Mesenchymal stem cell (in vitro differentiated cells and primary cell): ENCODE measurements at regions not wholly inside any gene's neighbourhood (a gene's known extent, or its start where the extent isn't known, plus 50 kb on each side); places are given as distances from the start of the nearest gene placed in this dataset.

Source experiments
- DNase-seq: peaks from one replicate; pipeline ENCODE4 v3.0.0-alpha.2; 2013
- H2AFZ ChIP-seq: one replicate; pipeline ENCODE4 v1.6.1; 2013; ENCODE audit warnings: low read depth, mild to moderate bottlenecking, control low read depth, inconsistent platforms, low read length, moderate library complexity
- H2AK5ac ChIP-seq: 2 replicates; pipeline ENCODE4 v1.6.1; 2013; ENCODE audit warnings: low read length, moderate library complexity, mild to moderate bottlenecking, inconsistent platforms; ENCODE audit not compliant: severe bottlenecking
- H2BK120ac ChIP-seq: one replicate; pipeline ENCODE4 v1.6.1; 2013; ENCODE audit warnings: low read depth, mild to moderate bottlenecking, inconsistent platforms, low read length, moderate library complexity
- H2BK12ac ChIP-seq, 2 experiments: one replicate each; pipeline ENCODE4 v1.6.1; 2013; ENCODE audit warnings: inconsistent platforms in 2 of 2, low read length in 2 of 2, mild to moderate bottlenecking in 2 of 2, moderate library complexity in 2 of 2, control low read depth in 1 of 2
- H2BK15ac ChIP-seq: one replicate; pipeline ENCODE4 v1.6.1; 2013; ENCODE audit warnings: mild to moderate bottlenecking, low read depth, inconsistent platforms; ENCODE audit not compliant: poor library complexity, severe bottlenecking
- H2BK5ac ChIP-seq: 2 replicates; pipeline ENCODE4 v1.6.1; 2013; ENCODE audit warnings: low read depth, mild to moderate bottlenecking, low read length, control low read depth, inconsistent platforms; ENCODE audit not compliant: poor library complexity, severe bottlenecking
- H3K14ac ChIP-seq, 2 experiments: one replicate each; pipeline ENCODE4 v1.6.1; 2013; ENCODE audit warnings: inconsistent platforms in 2 of 2, low read length in 2 of 2, control low read depth in 1 of 2, mild to moderate bottlenecking in 1 of 2, moderate library complexity in 1 of 2
- H3K18ac ChIP-seq, 2 experiments: one replicate each; pipeline ENCODE4 v1.6.1; 2013; ENCODE audit warnings: inconsistent platforms in 2 of 2, low read length in 2 of 2, control low read depth in 1 of 2, low read depth in 1 of 2, mild to moderate bottlenecking in 1 of 2
- H3K23ac ChIP-seq, 2 experiments: one replicate each; pipeline ENCODE4 v1.6.1; 2013; ENCODE audit warnings: inconsistent platforms in 2 of 2, low read length in 2 of 2, mild to moderate bottlenecking in 2 of 2, moderate library complexity in 2 of 2, control low read depth in 1 of 2
- H3K27ac ChIP-seq: 2 replicates; pipeline ENCODE4 v1.5.1; 2013; ENCODE audit warnings: mild to moderate bottlenecking, moderate library complexity, low read length, control low read depth, inconsistent platforms; ENCODE audit not compliant: poor library complexity, severe bottlenecking
- H3K27me3 ChIP-seq, 2 experiments: 2 replicates each; pipeline versions ENCODE4 v1.6.1 to v1.7.0; 2013; ENCODE audit warnings: low read length in 2 of 2, mild to moderate bottlenecking in 2 of 2, moderate library complexity in 2 of 2, control low read depth in 1 of 2, inconsistent platforms in 1 of 2; ENCODE audit not compliant: control insufficient read depth in 1 of 2, insufficient read depth in 1 of 2
- H3K36me3 ChIP-seq, 2 experiments: 2 replicates each; pipeline versions ENCODE4 v1.6.1 to v1.7.0; 2013; ENCODE audit warnings: low read length in 2 of 2, control low read depth in 1 of 2, inconsistent platforms in 1 of 2, low read depth in 1 of 2, mild to moderate bottlenecking in 1 of 2; ENCODE audit not compliant: insufficient read depth in 2 of 2, control insufficient read depth in 1 of 2
- H3K4ac ChIP-seq, 2 experiments: one replicate each; pipeline ENCODE4 v1.6.1; 2013; ENCODE audit warnings: inconsistent platforms in 2 of 2, low read length in 2 of 2, mild to moderate bottlenecking in 2 of 2, moderate library complexity in 2 of 2, control low read depth in 1 of 2, low read depth in 1 of 2
- H3K4me1 ChIP-seq: 2 replicates; pipeline ENCODE4 v1.6.1; 2013; ENCODE audit warnings: low read depth, low read length, control low read depth; ENCODE audit not compliant: control insufficient read depth, insufficient read depth
- H3K4me2 ChIP-seq: 2 replicates; pipeline ENCODE4 v1.6.1; 2013; ENCODE audit warnings: low read length, mild to moderate bottlenecking, inconsistent platforms; ENCODE audit not compliant: poor library complexity, severe bottlenecking
- H3K4me3 ChIP-seq, 2 experiments: 2 replicates each; pipeline versions ENCODE4 v1.5.1 to v1.7.0; 2013; ENCODE audit warnings: low read length in 2 of 2, mild to moderate bottlenecking in 2 of 2, control low read depth in 1 of 2, low read depth in 1 of 2; ENCODE audit not compliant: insufficient read depth in 1 of 2
- H3K79me1 ChIP-seq: replicated peaks from 2 replicates; pipeline ENCODE4 v1.6.1; 2013; ENCODE audit warnings: mild to moderate bottlenecking, control low read depth, low read length, inconsistent platforms; ENCODE audit not compliant: poor library complexity, severe bottlenecking
- H3K9ac ChIP-seq: 2 replicates; pipeline ENCODE4 v1.7.0; 2013; ENCODE audit warnings: mild to moderate bottlenecking, low read length, moderate library complexity
- H3K9me3 ChIP-seq: 2 replicates; pipeline ENCODE4 v1.7.0; 2013; ENCODE audit warnings: mild to moderate bottlenecking, low read length; ENCODE audit not compliant: control insufficient read depth
- H4K8ac ChIP-seq: one replicate; pipeline ENCODE4 v1.6.1; 2013; ENCODE audit warnings: inconsistent platforms, mild to moderate bottlenecking, low read length, moderate library complexity
- H4K91ac ChIP-seq: one replicate; pipeline ENCODE4 v1.6.1; 2013; ENCODE audit warnings: mild to moderate bottlenecking, low read length, inconsistent platforms
- WGBS: methylation state at CpG from one replicate; pipeline ENCODE4 v1.1.7; 2013; ENCODE audit warnings: mixed read lengths; 5-methylcytosine and 5-hydroxymethylcytosine counted together

DNA sequence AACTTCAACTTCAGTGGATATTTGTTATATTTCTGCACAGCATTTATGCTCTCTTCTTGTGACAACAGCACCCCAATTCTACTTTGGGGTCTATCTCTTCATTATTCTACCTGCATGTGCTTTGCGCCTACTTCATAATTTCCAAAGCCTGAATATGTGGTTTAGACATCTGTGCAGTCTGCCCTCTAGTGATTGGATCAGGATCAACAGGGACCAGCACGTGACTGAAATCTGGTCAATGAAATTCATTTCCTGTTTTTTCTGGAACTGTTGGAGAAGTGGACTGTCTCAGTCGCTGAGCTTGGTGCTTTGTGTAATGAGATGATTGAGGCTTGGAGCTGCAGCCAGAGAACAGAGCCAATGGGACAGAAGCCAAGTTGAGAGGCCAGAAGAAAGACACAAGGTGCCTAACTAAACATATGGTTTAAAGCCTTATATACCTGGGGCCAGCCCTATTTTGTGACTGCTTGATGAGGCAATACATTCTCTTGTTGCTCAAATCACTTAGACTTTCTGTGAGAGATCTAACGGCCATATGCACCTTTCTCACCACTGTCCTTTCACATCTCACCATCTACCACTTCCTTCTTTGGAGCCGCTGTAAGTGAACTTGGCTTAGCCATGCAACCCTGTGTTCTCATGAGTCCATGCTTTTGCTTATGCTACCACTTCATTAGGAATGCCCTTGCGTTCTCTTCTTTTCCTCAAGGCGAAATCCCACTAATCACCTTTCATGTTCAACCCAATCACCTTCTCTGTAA is 68.8 kb upstream of the PPP2R2B start:
- Histone ChIP-seq H2BK120ac (no peak overlapping the region), H3K4ac (no peak overlapping the region), H3K27me3 (peaks cover 0 to 2% of the 10 kb centered on the region in 2 experiments), H4K8ac (no peak overlapping the region), H3K4me2 (no peak overlapping the region), H2BK12ac (no peak overlapping the region), H3K36me3 (no peaks in the 10 kb centered on the region), H3K14ac (no peak overlapping the region), H2BK5ac (no peak overlapping the region), H2BK15ac (no peak overlapping the region), H4K91ac (no peak overlapping the region), H3K27ac (no peak overlapping the region), H3K4me3 (no peak overlapping the region), H3K4me1 (no peaks in the 10 kb centered on the region), H3K9me3 (no peaks in the 10 kb centered on the region), H2AFZ (no peak overlapping the region), H3K23ac (no peak overlapping the region), H3K9ac (no peak overlapping the region), H3K79me1 (no peaks in the 10 kb centered on the region), H2AK5ac (no peak overlapping the region), H3K18ac (no peak overlapping the region)
- DNase-seq: peak; percentile 8
- 75% methylated on average over 7 of the region's 7 CpGs for WGBS

DNA sequence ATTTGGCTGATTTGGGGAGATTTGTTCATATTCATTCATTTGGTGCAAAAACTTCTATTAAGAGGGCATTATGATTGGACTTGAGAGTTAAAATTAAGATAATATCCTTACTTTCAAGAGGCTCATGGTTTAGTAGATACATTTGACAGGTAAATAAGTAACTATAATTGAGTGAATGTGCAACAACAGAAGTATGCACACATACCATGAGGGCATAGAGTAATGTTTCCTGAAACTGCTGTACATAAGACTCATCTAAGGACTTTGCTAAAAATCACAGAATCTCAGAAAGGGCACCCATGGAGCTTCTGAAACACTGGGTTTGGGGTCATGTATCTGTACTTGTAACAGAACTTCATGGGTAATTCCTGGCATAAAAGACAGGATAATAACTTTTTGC is 70.1 kb upstream of the PPP2R2B start:
- Histone ChIP-seq H3K23ac (no peak overlapping the region), H3K4me2 (no peak overlapping the region), H3K79me1 (no peaks in the 10 kb centered on the region), H3K27me3 (peaks cover 0 to 4% of the 10 kb centered on the region in 2 experiments), H2AK5ac (no peak overlapping the region), H2BK12ac (no peak overlapping the region), H2AFZ (no peak overlapping the region), H3K9ac (no peak overlapping the region), H2BK5ac (no peak overlapping the region), H2BK120ac (no peak overlapping the region), H3K36me3 (no peaks in the 10 kb centered on the region), H2BK15ac (no peak overlapping the region), H4K91ac (no peak overlapping the region), H3K18ac (no peak overlapping the region), H3K14ac (no peak overlapping the region), H3K4ac (no peak overlapping the region), H3K4me1 (no peaks in the 10 kb centered on the region), H3K27ac (peak overlapping the region; percentile 83), H4K8ac (no peak overlapping the region), H3K4me3 (no peak overlapping the region), H3K9me3 (no peaks in the 10 kb centered on the region)
- DNase-seq: no peak

DNA sequence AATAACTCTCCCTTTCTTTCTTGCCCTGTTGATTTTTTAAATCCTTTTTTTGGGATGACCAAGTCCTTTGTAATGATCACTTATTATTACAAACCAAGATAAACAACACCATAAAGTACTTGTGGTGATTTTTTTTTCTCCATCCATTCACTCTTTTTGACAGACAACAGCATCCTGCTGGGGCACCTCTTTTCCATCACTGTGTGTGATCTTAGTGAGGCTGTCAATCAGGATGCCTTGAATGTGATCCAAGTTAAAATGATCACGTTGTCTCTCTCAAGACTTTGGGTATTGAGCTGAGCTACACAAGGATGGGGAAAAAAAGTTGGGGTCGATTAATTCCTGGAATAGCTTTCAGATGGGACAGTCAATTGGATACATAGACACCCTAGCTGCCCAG is 73.6 kb upstream of the PPP2R2B start:
- no peak overlapping the region for H2AFZ ChIP-seq
- no peak for DNase-seq
- no peak overlapping the region for H3K27ac ChIP-seq
- peaks cover 0 to 4% of the 10 kb centered on the region in 2 experiments for H3K27me3 ChIP-seq
- no peak overlapping the region for H3K23ac ChIP-seq
- H3K4me1 ChIP-seq: no peaks in the 10 kb centered on the region
- H4K8ac ChIP-seq: no peak overlapping the region
- no peaks in the 10 kb centered on the region for H3K79me1 ChIP-seq
- H3K4ac ChIP-seq: no peak overlapping the region
- H3K14ac ChIP-seq: no peak overlapping the region
- H4K91ac ChIP-seq: no peak overlapping the region
- no peak overlapping the region for H2BK15ac ChIP-seq
- H2AK5ac ChIP-seq: no peak overlapping the region
- H3K9me3 ChIP-seq: no peaks in the 10 kb centered on the region
- no peak overlapping the region for H2BK120ac ChIP-seq
- no peak overlapping the region for H3K18ac ChIP-seq
- 38% methylated on average over 2 of the region's 2 CpGs for WGBS
- no peaks in the 10 kb centered on the region for H3K36me3 ChIP-seq
- no peak overlapping the region for H3K4me2 ChIP-seq
- H3K9ac ChIP-seq: no peak overlapping the region
- H2BK12ac ChIP-seq: no peak overlapping the region
- no peak overlapping the region for H2BK5ac ChIP-seq
- no peak overlapping the region for H3K4me3 ChIP-seq

DNA sequence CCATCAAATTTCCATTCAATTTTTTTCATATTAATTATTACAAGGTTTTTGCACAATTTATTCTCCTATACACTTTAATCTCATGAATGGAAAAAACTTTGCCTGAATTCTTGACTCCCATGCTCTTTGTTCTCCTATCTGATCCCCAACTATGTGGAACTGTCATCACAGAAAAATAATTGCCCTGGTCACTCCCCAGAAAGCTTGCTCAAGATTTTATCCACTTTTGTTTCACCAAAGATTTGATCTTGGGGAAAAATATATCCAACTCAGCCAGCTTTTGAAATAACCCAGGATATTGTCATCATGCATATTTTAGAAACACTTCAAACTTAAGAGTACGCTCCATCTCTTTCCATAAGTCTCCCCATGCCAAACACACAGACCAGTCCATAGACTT is 77.7 kb upstream of the PPP2R2B start:
- Histone ChIP-seq H3K18ac (no peak overlapping the region), H3K14ac (no peak overlapping the region), H2AFZ (no peak overlapping the region), H3K4ac (no peak overlapping the region), H3K79me1 (no peaks in the 10 kb centered on the region), H2BK5ac (no peak overlapping the region), H2BK120ac (no peak overlapping the region), H3K9ac (no peak overlapping the region), H2BK15ac (no peak overlapping the region), H3K23ac (no peak overlapping the region), H3K4me3 (no peak overlapping the region), H3K27ac (no peak overlapping the region), H2BK12ac (no peak overlapping the region), H4K8ac (no peak overlapping the region), H3K4me1 (no peaks in the 10 kb centered on the region), H4K91ac (no peak overlapping the region), H3K4me2 (no peak overlapping the region), H3K27me3 (peaks cover 0 to 4% of the 10 kb centered on the region in 2 experiments), H3K36me3 (no peaks in the 10 kb centered on the region), H2AK5ac (no peak overlapping the region), H3K9me3 (no peaks in the 10 kb centered on the region)
- DNase-seq: no peak
- no CpG with 5 or more reads among the region's 1 CpG for WGBS
